Hematopoietic multipotent progenitor cell (in vitro differentiated cells): ENCODE measurements at regions not wholly inside any gene's neighbourhood (a gene's known extent, or its start where the extent isn't known, plus 50 kb on each side); places are given as distances from the start of the nearest gene placed in this dataset.
A peak's percentile ranks its signal among the peaks of the same experiment; 100 is the strongest.
"Not testable (repeated sequence)": the region's sequence is repeated elsewhere in the genome, so short reads cannot be mapped to it uniquely, and the experiment has no call there.

ENCODE experiments used
- DNase-seq, 3 donors: peaks; one replicate each; pipeline ENCODE4 v3.0.0-alpha.2; 2011 to 2015; ENCODE audit warnings: low read depth in 2 of 3, low spot score in 2 of 3

DNA sequence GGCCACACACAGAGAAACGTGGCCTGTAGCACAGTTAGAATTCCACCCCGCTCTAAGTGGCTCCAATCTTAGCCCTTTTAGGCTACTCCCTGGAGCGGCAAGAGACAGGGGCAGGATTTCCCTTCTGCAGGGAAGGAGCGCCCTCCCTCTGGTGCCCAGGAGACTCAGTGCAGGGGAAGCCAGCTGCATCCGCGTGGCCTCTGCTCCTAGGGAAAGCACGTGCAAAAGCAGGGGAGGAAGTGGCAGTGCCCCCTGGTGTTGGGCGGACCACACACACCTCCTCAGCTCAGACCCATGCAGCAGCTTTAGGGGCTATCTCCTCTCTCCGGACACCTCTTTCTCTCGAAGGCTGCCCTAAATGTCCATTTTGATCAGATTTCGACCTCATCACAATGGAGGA lies 50.0 kb downstream of the SPRING1 start:
- DNase-seq: peak in 2 of 3 donors; percentile 78 to 80

DNA sequence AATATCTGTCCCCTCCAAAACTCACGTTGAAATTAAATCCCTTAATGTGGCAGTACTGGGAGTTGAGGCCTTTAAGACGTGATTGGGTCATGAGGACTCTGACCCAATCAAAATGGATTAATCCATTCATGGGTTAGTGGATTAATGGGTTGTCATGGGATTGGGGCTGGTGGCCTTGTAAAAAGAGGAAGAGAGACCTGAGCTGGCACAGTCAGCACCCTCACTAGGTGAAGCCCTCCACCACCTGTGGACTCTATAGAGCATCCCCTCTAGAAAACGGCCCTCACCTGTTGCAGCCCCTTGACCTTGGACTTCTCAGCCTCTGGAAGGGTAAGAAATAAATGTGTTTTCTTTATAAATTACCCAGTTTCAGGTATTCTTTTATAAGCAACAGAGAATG lies 53.0 kb downstream of the SPRING1 start:
- no peak for DNase-seq

DNA sequence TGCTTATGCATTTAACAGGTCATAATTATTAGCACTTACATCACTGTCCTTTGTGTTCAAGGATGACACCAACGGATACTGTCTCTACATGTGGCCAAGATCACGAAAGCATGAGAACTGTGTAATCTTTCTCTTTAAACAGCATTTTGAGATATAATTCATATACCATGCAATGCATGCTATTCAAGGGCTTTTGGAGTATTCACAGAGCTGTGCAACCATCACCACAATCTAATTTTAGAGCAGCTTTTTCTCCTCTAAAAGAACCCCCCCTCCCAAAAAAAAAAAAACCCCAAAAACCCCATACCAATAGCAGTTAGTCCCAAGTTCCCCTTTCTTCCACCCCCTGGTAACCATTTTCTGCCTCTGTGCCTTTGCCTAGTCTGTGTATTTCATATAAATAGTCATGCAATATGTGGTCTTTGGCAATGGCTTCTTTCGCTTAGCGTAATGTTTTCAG lies 60.6 kb downstream of the SPRING1 start:
- DNase-seq: peak in 2 of 3 donors; percentile 56 to 77

DNA sequence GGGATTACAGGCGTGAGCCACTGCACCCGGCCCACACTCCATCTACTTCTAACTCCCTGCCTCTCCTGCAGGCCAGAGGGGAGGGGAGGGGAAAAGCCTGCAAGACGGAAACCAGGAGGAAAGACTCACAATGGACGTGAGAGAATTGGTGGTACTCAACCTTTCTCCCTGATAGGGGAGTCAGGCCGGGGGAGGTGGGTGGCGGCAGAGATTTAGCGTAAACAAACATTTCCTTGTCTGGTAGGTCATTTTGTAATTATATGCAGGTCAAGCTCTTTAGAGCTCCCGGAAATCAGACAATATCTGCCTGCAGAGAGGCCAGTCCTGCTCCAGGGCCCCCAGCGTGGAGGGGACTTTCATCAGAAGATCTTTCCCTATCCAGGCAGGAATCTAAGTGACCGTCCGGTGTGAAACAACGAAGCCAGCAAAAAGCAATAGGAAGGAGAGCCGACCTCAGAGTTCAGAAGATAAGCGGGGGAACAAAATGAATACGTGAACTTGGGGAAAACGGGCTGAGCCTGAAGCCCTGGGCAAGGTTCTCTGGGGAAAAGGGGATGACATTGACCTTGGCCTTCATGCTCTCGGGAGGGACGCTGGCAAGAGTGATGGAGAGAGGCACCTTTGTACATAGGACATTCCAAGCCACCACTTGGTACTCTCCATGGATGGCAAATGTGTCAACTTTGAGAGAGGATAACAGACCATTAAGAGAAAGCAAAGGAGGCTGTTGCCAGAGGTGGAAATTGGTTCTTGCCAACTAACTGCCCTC lies 62.3 kb downstream of the SPRING1 start:
- DNase-seq: no peak

DNA sequence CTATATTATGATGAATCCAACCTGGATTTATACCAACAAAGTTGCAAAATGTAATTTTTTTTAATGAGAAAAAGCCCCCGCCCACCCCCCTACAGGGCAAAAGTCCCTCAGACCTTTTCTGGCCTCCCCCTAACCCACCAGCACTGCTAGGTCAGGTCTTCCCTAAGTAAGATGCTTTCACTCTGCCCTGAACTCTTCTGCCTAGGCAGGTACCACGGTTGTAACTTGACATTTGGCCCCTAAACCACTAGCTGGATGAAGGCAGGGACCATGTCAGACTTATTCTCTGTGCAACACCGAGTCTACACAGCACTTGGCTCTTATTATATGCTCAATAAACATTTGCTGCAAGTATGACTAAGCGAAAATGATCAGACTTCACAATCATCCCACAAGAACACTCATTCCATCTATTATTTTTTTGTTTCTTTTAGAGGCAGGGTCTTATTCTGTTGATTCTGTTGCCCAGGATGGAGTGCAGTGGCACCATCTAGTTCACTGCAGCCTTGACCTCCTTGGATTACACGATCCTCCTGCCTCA lies 63.2 kb downstream of the SPRING1 start:
- no peak for DNase-seq

DNA sequence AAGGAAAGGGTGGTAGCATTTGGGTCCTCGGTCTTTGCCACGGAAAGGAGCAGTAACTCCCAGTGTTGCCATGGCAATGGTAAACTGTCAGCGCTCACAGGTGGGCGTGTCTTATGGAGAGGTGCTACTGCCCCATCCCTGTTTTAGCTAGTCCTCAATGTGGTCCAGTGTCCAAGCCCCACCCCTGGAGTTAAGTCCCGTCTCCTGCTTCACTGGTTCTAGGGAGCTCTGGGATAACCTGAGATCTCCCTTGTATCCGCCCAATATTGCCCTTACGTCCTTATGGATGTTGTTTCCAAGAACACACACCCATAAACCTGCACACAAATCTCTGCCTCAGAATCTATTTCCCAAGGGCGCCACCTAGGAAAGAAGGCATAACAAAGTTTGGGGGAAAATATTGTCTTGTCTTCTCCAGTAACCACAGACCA lies 64.2 kb downstream of the SPRING1 start:
- DNase-seq: no peak

DNA sequence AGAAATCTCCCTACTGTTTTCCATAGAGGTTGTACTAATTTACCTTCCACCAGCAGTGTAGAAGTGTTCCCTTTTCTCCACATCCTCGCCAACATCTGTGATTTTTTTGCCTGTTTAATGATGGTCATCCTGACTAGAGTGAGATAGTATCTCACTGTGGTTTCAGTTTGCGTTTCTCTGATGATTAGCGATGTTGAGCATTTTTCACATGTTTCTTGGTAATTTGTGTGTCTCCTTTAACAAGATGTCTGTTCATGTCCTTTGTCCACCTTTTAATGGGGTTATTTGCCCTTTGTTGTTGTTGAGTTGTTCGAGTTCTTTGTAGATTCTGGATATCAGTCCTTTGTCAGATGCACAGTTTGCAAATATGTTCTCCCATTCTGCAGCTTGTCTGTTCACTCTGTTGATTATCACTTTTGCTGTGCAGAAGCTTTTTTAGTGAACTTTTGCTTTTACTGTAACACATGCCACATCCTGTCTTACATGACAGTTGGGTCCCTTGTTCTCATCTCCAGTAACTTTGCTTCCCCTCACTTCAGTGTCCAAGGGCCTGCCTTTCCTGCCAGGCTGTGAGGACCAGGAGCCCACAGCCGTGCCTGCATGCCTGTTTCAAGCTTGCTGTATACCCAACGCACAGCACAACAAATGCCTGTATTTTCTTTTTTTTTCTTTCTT lies 64.9 kb downstream of the SPRING1 start:
- DNase-seq: peak in 1 of 3 donors; percentile 54

DNA sequence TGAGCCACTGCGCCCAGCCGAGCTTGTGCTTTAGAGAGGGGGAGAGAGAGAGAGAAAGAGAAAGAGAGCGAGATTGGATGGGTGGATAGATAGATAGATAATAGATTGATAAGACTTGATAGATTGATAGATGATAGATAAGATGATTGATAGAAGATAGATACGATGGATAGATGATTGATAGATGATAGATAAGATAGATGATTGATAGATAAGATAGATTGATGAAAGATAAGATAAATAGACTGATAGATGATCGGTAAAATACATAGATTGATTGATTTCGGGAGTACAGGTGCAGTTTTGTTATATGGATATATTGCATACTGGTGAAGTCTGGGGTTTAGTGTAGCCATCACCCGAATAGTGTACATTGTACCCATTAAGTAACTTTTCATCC lies 65.9 kb downstream of the SPRING1 start:
- DNase-seq: no peak

DNA sequence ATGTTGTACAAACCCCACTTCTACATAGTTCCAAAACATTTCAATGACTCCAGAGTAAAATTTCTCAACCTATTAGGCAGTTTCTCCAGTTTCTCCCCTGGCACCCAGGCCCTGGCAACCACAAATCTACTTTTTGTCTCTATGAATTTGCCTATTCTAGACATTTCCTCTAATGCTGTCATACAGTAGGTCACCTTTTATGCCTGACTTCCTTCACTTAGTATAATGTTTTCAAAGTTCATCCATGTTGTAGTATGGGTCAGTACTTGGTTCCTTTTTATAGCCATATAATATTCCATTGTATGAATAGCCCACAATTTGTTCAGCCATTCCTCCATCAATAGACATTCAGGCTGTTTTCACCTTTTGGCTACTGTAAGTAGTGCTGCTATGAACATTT lies 67.0 kb downstream of the SPRING1 start:
- no peak for DNase-seq

DNA sequence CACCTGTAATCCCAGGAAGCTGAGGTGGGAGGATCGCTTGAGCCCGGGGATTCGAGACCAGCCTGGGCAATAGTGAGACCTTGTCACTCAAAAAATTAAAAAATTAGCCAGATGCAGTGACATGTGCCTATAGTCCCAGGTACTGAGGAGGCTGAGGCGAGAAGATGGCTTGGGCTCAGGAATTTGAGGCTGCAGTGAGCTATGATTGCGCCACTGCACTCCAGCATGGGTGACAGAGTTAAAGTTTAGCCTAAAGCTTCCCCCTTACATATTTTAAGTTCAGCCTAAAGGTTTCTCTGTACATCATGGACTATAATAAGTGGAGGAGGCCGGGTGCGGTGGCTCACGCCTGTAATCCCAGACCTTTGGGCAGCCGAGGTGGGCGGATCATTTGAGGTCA lies 70.1 kb downstream of the SPRING1 start:
- no peak for DNase-seq

DNA sequence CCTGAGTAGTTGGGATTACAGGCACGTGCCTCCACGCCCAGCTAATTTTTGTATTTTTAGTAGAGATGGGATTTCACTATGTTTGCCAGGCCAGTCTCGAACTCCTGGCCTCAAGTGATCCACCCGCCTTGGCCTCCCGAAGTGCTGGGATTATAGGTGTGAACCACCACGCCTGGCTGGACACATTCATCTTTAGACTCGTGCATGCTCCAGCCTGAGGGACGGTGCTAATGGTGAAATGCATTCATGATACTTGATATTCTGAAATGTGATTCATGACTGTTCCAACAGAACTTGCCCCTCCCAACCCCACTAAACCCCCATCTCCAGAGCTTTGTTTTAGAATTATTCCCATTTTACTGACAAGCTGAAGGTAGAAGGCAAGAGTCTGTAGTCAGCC lies 71.0 kb downstream of the SPRING1 start:
- DNase-seq: not testable (repeated sequence)

DNA sequence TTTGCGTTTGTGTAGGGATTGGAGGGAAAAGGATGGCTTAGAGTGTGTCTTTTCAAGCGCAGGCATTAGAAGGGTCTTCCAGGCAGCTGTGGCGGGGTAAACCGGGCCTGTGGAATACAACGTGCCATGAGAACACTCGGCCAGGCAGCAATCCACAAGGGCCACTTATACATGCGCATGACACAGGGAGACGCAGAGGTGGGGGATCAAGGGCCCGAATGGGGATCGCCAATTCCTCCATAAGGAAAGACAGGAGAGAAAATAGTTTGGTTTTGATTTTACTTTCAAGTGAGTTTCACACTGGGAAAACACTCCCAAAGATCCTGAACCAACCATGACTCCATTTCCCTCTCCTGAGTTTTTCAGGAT lies 71.6 kb downstream of the SPRING1 start:
- DNase-seq: no peak

DNA sequence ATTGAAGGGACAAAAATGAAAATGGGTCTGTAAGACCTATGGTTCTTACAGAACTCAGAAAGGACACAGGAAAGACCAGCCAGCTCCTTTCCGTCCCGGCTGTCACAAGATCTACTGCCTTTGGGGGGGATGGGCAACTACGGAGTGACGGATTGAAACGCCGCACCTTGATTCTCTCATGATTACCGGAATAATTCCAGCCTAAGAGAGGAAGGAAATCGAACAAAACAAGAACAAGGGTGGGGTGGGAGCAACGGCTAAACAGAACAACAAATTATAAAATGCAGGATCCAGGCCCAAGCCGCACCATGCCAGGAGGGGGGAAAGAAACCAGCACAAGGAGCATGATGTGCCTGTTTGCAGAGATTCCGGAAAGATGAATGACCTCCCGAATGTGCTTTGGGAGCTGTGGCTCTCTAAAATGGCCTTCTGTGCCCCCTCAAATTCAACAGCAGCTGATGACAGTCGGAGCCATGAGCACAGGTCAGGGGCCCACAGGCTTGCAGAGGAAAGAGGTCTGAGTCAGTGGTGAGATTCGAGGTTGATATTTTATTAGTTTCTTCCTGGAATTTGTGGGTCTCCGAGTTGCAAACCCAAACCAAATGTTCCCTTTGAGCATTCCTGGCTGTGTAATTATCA lies 72.1 kb downstream of the SPRING1 start:
- no peak for DNase-seq

DNA sequence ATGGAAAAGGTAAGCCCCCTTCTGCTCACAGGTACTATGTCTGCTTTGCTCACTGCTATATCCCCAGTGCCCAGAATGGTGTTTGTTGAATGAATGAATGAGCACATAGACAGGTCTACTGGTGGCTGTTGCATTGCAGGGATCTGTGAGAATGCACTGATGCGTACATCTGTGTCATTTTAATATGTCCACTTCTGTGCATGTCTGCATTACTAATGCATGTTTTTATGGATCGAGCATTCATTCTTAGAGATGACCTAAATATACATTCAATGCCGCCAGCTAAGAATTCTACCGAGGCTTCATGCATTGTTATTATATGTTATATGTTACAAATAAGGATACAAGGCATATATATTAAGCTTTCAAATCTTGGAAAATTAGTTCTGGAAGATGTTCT lies 73.8 kb downstream of the SPRING1 start:
- DNase-seq: no peak

DNA sequence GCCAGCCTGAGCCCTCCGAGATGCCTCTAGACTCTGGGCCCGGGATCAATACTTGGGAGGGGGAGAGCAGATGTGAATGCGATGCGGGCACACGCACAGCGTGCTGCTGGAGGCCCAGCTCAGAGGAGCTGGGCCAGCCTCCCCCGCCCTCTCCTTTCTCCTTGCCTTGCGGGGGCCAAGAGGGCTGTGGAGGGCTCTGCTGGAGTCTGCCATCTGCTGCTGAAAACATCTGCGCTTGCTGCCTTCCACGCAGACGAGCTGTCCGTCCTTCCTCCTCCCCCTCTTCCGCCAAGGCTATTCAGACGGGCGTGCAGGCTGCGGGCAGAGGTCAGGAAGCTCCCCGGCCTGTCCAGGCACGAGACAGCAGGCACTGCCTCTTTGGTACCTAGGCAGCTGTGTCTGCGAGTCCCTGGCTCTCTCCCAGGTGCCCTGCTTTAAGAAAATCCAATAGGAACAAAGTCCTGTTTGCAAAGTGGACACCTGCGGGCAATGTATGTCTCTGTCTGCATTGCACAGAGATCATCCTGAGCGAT lies 75.2 kb downstream of the SPRING1 start:
- DNase-seq: peak in 1 of 3 donors; percentile 31

DNA sequence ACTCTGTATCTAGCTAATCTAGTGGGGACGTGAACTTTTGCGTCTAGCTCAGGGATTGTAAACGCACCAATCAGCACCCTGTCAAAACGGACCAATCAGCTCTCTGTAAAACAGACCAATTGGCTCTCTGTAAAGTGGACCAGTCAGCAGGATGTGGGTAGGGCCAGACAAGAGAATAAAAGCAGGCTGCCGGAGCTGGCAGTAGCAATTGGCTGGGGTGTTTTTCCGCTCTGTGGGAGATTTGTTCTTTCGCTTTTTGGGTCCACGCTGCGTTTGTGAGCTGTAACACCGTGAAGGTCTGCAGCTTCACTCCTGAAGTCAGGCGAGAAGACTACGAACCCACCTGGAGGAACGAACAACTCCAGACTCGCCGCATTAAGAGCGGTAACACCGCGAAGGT lies 76.5 kb downstream of the SPRING1 start:
- no peak for DNase-seq

DNA sequence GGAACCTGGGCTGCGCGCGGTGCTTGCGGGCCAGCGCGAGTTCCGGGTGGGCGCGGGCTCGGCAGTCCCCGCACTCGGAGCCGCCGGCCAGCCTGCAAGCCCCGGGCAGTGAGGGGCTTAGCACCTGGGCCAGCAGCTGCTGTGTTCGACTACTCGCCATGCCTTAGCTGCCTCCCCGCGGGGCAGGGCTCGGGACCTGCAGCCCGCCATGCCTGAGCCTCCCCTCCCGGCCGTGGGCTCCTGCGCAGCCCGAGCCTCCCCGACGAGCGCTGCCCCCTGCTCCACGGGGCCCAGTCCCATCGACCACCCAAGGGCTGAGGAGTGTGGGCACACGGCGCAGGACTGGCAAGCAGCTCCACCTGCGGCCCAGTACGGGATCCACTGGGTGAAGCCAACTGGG lies 77.1 kb downstream of the SPRING1 start:
- DNase-seq: not testable (repeated sequence)

DNA sequence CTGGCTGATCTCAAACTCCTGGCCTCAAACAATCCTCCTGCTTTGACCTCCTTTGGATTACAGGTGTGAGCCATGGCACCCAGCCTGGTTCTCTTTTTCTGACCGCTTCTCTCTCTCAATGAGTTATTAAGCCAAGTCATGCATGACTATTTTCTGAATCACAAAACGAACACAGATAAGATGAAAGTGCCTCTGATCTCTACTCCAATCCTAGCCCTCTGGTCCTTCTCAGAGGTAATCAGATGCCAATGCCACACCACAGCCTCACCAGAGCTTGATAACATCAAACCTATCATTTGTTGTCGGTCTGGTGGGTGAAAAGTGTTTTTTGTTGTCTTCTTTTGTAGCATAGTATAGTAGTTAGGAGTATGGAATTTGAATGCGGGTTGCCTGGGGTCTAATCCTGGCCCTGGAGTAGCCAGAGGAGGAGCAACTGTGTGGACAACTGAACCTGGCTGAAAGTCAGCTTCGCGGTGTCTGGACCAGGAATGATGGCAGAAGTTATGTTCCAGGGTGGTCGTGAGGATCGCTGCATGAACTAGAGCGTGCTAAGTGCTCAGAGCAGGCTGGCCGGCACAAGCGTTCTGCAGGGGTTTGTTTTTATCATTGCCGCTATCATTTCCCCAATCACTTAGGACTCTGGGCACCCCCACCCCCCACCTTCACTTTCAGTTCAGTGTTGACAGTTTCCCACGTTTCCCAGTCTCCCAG lies 77.9 kb downstream of the SPRING1 start:
- no peak for DNase-seq

DNA sequence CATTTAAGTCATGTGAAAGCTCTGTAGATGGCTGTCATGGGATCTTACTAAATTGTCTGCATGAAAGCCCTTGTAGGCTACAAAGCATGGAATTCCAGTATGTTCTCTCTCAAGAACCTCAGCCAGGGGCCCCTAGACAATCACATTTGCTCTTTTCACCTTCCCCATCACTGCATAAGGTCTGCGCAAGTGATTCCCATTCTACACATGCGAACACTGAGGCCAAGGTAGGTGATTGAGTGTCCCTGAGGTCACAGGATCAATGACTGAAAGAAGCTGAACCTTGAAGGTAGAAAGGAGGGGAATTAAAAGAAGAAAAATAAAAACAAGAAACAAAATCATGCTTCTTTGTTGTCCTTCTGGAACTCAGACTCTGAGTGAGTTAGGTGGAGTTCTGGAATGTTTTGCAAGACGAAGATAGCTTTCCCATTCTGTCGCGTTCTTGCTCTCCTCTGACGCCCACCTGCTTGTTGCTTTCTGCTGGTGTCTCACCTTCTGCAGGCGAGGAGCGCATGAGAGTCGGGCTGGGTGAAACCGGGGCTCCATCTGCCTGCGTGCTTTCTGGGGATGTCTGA lies 79.9 kb downstream of the SPRING1 start:
- no peak for DNase-seq

DNA sequence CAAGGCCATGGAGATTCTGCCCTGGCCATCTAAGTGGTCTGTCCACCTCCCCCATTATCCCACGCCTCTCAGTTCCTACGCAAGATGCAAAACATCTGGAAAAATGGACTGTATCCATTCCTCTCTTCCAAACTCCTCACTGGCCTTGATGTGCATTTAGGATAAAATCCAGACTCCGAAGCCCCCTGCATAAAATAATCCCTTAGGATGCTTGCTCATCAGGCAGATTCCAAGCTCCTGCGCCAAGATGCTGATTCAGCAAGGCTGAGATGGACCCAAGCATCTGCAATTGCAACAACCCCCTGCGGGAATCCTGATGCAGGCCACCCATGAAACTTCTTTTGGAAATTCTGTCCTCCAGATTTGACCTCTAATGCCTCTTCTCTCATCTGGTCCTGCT lies 81.6 kb downstream of the SPRING1 start:
- no peak for DNase-seq
